ENCODE measurements at regions not wholly inside any gene's neighbourhood (a gene's known extent, or its start where the extent isn't known, plus 50 kb on each side); places are given as distances from the start of the nearest gene placed in this dataset.
"Not testable (repeated sequence)": the region's sequence is repeated elsewhere in the genome, so short reads cannot be mapped to it uniquely, and the experiment has no call there.

- not testable (repeated sequence) for TF ChIP-seq CTCF (conservative IDR thresholded peaks at IDR 0.05; ENCODE audit: low read depth, low read length); EZH2 (IDR thresholded peaks at IDR 0.05; ENCODE audit: low read length, unreplicated experiment); EZH2phosphoT487 (IDR thresholded peaks at IDR 0.05; ENCODE audit: borderline replicate concordance, low read length)
Observed at GRCh38 chr2:240262578-240262977, 122.1 kb upstream of the OTOS start.
